GM23338 (cell line): ENCODE measurements at regions not wholly inside any gene's neighbourhood (a gene's known extent, or its start where the extent isn't known, plus 50 kb on each side); places are given as distances from the start of the nearest gene placed in this dataset.

Experiments
- CREB1 ChIP-seq: fragments of 250-450 bp; sonication (Bioruptor Pico); IDR thresholded peaks from 2 replicates; pipeline ENCODE4 v1.5.0; 2020; ENCODE audit warnings: low read depth, mild to moderate bottlenecking, moderate library complexity
- CTCF ChIP-seq, 2 experiments: fragments of 200-600 bp in 1 of 2; sonication (generic) in 1 of 2; conservative IDR thresholded peaks; 2 replicates each; pipeline versions ENCODE4 v1.5.1 to v1.6.1; 2016 to 2017; ENCODE audit warnings: antibody characterized with exemption in 2 of 2, low read depth in 2 of 2, mild to moderate bottlenecking in 2 of 2, moderate library complexity in 1 of 2
- ETS1 ChIP-seq: IDR thresholded peaks from 2 replicates; pipeline ENCODE4 v1.6.1; 2016; ENCODE audit warnings: antibody characterized with exemption
- EZH2 ChIP-seq: fragments of 200-600 bp; sonication (generic); IDR thresholded peaks from one replicate; pipeline ENCODE4 v1.8.0; 2017; ENCODE audit warnings: antibody characterized with exemption, mild to moderate bottlenecking, low read depth; ENCODE audit not compliant: unreplicated experiment
- EZH2phosphoT487 ChIP-seq: fragments of 200-600 bp; sonication (generic); IDR thresholded peaks from one replicate; pipeline ENCODE4 v1.8.1; 2018; ENCODE audit warnings: antibody characterized with exemption; ENCODE audit not compliant: unreplicated experiment
- JUNB ChIP-seq: IDR thresholded peaks from one replicate; pipeline ENCODE4 v1.6.1; 2016; ENCODE audit warnings: antibody characterized with exemption; ENCODE audit not compliant: unreplicated experiment
- NANOG ChIP-seq: IDR thresholded peaks from 2 replicates; pipeline ENCODE4 v1.6.1; 2016; ENCODE audit warnings: antibody characterized with exemption, borderline replicate concordance
- POLR2AphosphoS5 ChIP-seq: IDR thresholded peaks from 2 replicates; pipeline ENCODE4 v1.6.1; 2016; ENCODE audit warnings: antibody characterized with exemption, low read depth
- REST ChIP-seq: IDR thresholded peaks from one replicate; pipeline ENCODE4 v1.6.1; 2018; ENCODE audit warnings: antibody characterized with exemption; ENCODE audit not compliant: unreplicated experiment
- STAT1 ChIP-seq: IDR thresholded peaks from one replicate; pipeline ENCODE4 v1.6.1; 2016; ENCODE audit warnings: antibody characterized with exemption; ENCODE audit not compliant: unreplicated experiment

GRCh38 chr12:88408823-88409222, 171.4 kb downstream of the KITLG start:
- TF ChIP-seq POLR2AphosphoS5 (no peak), CTCF (conservative IDR thresholded peaks at IDR 0.05; ENCODE audit: low read depth in 2 of 2) (no peak), ETS1 (no peak), NANOG (no peak), EZH2 (no peak), REST (no peak), JUNB (no peak), EZH2phosphoT487 (no peak), CREB1 (CRISPR knock-in tag) (no peak), STAT1 (no peak)
